ENCODE measurements at regions not wholly inside any gene's neighbourhood (a gene's known extent, or its start where the extent isn't known, plus 50 kb on each side); places are given as distances from the start of the nearest gene placed in this dataset.

GRCh38 chr5:88540471-88541115 is 271.9 kb upstream of the TMEM161B start:
- DNase-seq = no peak

DNA sequence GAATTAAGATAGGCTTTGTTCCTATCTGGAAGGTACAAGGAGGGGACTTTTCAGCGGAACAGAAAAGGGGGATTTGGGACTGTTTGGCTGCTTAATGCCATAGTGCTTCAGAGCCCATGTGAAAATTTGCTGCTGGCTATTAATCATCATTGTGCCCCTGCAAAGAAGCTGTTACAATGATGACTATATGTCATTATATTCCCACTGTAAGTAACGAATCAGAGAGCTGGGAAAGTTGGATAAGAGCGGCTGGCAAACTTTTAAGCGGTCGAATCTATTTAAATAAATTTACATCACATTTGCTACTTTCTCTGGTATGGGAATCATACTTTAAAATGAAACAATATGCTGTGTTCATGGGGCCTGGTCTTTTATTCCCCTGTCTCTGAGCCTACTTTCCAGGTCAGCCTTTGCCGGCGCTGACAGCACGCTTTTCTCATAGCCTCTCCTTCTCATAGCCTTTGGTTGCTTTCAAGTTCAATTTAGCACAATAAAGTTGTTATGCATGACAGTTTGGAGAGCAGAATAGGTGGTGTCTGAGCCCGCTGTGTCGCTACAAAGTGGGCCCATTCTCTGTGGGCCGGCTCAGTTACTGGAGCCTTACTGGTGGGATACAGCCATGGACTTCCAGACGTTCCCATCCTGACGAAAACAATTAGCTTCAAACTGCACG is 271.2 kb upstream of the TMEM161B start:
- DNase-seq = no peak

DNA sequence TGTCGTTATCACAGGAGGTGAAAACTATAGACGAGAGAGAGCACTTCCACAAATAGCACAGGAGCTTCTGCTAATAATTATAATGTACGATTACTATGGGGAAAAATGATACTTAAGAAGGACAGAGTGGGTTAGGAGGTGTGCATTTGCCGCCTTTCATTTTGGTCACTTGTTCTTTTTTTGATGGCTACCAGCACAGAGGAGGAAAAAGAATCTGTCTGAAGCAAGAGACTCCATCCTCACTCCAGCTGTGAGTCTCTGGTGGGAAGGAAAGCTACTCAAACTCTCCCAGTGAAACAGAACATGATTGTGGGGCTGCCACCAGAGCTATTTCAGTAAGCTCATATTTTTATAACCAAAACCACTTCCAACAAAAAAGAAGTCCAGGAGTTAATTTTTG is 270.4 kb upstream of the TMEM161B start:
- DNase-seq = no peak

GRCh38 chr5:88536146-88536545 is 267.5 kb upstream of the TMEM161B start:
- no peak for DNase-seq

GRCh38 chr5:88524941-88525340 is 256.3 kb upstream of the TMEM161B start:
- DNase-seq = no peak

GRCh38 chr5:88519066-88519465 is 250.4 kb upstream of the TMEM161B start:
- DNase-seq = no peak

- no peak for DNase-seq
These were observed 249.7 kb upstream of the TMEM161B start for GRCh38 chr5:88518131-88519016.

DNA sequence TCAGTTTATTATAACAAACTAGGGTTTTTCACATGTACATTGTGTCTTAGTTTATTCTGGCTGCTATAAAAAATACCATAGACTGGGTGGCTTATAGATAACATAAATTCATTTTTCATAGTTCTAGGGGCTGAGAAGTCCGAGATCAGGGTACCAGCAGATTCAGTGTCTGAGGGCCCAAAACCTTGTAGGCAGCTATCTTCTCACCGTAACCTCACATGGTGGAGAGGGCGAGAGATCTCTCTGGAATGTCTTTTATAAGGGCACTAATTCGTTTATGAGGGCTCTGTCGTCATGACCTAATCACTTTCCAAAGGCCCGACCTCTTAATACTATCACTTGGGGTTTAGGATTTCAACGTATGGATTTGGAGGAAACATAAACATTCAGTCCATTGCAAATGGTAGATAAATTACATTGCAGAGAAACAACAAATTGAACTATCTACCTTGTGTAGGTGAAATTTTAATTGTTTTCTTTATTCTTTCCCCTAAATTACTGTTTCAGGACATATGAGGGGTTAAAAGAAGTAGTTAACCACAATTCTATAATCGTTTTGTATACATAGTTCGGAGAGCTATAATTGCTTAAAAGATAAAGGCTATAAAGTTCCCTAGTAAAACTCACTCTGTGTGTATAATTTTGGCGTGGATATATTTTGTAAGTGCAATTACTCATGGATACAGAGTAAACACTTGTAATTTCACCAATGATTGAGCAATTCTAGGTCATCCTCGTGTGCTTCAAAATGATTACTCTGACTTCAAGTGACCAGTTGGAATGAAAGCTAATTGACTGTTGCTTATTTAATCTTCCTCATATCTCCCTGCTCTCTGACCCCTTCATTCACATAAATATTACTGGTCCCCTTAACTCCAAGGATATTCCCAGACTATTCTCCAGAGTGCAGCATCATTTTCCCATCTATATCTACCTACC is 247.5 kb upstream of the TMEM161B start:
- DNase-seq = no peak

DNA sequence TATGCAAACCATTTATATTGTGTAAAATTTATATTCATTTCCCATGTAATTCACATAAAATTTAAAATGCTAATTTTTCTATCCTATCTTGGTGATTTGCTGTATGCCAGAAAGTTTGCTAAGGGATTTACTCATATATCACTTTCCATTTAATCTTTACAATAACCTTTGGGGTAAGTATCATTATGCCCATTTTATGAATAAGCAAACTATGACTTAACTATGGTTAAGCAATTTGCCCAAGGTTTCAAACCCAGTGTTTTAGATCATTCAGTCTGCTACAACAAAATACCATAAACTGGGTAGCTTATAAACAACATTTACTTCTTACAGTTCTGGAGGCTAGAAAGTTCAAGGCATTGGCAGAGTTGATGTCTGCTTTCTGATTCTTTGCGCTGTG is 246.4 kb upstream of the TMEM161B start:
- no peak for DNase-seq

GRCh38 chr5:88509403-88509802 is 240.8 kb upstream of the TMEM161B start:
- DNase-seq = no peak

GRCh38 chr5:88507261-88507660 is 238.6 kb upstream of the TMEM161B start:
- DNase-seq = no peak

DNA sequence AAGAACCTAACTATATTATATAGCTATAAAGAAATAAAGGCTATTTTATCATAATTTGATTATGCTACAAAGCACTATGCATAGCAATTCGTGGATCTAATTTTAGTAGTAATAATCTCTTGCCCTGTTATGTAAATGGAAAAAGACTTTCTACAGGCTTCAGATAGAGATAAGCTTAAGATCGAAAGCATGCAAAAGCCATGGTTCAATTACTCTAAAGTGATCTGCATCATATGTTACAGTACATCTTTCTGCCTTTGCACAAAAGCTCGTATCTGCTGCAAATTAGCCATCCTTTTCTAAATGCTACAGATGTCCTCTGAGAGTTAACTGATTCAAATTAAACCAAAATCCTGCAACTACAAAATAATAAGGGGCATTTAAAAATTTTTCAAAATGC is 234.8 kb upstream of the TMEM161B start:
- DNase-seq = no peak

GRCh38 chr5:88503041-88503345 is 234.3 kb upstream of the TMEM161B start:
- no peak for DNase-seq

DNA sequence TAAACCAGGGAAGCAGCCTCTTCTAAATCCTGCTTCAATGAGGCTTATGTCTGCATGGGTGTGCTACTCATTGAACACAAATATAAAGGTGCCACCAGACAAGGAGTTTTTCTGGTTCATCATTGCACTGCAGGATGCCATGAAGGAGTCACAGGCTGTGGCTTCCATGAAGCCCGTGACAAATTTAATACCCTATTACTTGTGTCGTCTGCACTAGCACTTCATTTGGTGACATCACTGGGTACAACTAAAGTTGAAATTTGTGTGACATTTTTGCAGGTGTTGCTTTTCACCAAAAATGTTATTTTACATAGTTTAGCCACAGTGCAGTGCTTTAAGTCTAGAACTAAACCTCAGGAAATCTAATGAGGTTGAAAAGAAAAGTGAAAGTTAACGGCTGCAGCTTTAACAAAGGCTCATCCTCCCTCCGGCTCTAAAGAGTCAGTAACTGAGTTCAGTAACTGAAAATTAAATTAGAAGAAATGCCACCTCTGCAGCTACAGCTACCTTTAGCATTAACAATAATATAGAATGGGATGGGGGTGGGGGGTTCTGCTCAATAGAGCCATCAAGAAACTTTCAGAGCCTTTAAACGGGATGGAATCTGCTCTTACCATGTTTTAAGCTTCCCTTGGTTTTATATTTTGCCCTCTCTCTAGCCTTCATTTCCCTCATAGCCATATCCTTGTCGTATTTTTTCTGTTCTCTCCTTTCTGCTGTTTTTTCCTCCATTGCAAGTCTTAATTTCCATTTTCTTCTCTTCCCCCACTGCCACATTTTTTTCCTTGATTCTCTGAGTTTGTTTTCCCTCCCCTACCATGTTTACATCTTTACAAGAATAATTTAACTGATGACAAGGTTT is 233.8 kb upstream of the TMEM161B start:
- peak; percentile 7 for DNase-seq

GRCh38 chr5:88495810-88496209 is 227.2 kb upstream of the TMEM161B start:
- DNase-seq = no peak

GRCh38 chr5:88490874-88491273 is 222.2 kb upstream of the TMEM161B start:
- DNase-seq = no peak

DNA sequence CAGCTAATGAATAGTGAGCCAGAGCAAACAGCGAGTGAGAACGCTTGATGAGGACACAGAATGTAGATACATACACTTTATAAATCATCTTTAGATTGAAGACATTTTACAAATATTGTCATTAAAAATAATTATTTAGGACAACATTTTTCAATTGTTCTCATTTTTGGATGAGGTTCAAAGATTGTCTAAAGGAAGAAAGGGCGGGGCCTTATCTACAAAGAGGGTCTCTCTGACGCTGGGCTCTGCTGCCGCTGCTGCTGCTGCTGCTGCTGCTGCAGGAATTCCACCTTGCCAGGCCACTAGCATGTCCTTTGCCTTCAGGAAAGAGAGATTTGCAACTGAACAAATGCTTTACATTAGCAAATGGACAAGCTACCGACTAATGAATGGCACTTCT is 220.7 kb upstream of the TMEM161B start:
- DNase-seq = no peak

GRCh38 chr5:88488561-88488960 is 219.9 kb upstream of the TMEM161B start:
- DNase-seq = no peak

- no peak for DNase-seq
These were observed 219.5 kb upstream of the TMEM161B start for GRCh38 chr5:88488130-88488529.

GRCh38 chr5:88487066-88487465 is 218.4 kb upstream of the TMEM161B start:
- no peak for DNase-seq

- no peak for DNase-seq
These were observed 217.8 kb upstream of the TMEM161B start for GRCh38 chr5:88486431-88486830.

DNA sequence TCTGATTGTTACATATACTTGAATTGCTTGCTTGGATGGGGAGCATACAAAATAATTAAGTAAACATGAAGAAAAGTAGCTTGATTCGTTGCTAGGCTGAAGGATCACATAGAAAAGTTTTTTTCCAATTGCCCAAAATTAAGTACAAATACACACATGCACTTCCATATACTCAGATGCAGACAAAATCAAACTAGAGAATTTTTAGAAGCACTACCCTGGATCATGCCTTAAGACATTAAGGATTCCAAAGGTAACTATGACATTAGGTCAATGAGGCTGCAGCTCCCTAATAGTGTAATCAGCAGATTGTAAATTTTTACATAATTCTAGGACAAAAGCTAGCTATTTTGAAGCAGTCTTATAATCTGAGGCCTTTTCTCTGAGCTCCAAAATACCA is 216.9 kb upstream of the TMEM161B start:
- no peak for DNase-seq

Data from CD4-positive, alpha-beta T cell treated with Interleukin-6 for 4 hours (primary cell).